Mesothelial cell of epicardium (in vitro differentiated cells): ENCODE measurements at regions not wholly inside any gene's neighbourhood (a gene's known extent, or its start where the extent isn't known, plus 50 kb on each side); places are given as distances from the start of the nearest gene placed in this dataset.

Source experiments
- DNase-seq, 2 experiments: peaks; one replicate each; pipeline ENCODE4 v3.0.0; 2021; ENCODE audit warnings: low spot score in 2 of 2; ENCODE audit not compliant: unreplicated experiment in 2 of 2
- H3K27ac Mint-ChIP-seq: 2 replicates; pipeline ENCODE4 v1.8.0; 2021; ENCODE audit warnings: mixed read lengths
- H3K27me3 Mint-ChIP-seq: 2 replicates; pipeline ENCODE4 v1.8.0; 2021; ENCODE audit warnings: low read depth, mixed read lengths
- H3K36me3 Mint-ChIP-seq: 2 replicates; pipeline ENCODE4 v1.8.0; 2021; ENCODE audit warnings: mixed read lengths
- H3K4me1 Mint-ChIP-seq: 2 replicates; pipeline ENCODE4 v1.8.0; 2021; ENCODE audit warnings: mixed read lengths
- H3K4me3 Mint-ChIP-seq: 2 replicates; pipeline ENCODE4 v1.8.0; 2021; ENCODE audit warnings: mild to moderate bottlenecking, moderate library complexity, mixed read lengths
- H3K9me3 Mint-ChIP-seq: 2 replicates; pipeline ENCODE4 v1.8.0; 2021; ENCODE audit warnings: mixed read lengths
- CTCF ChIP-seq: fragments of 200-600 bp; sonication (generic); IDR thresholded peaks from one replicate; pipeline ENCODE4 v1.5.0; 2021; ENCODE audit warnings: antibody characterized with exemption; ENCODE audit not compliant: unreplicated experiment

GRCh38 chr9:27785714-27786100 is 212.4 kb upstream of the C9orf72 start:
- Mint-ChIP-seq H3K9me3 (peaks cover 52% of the 10 kb centered on the region), H3K4me1 (no peaks in the 10 kb centered on the region), H3K27ac (no peak overlapping the region), H3K27me3 (no peaks in the 10 kb centered on the region), H3K4me3 (no peak overlapping the region), H3K36me3 (no peaks in the 10 kb centered on the region)
- no peak for TF ChIP-seq CTCF
- DNase-seq = no peak

- peaks cover 37% of the 10 kb centered on the region for H3K9me3 Mint-ChIP-seq
- no peak overlapping the region for H3K27ac Mint-ChIP-seq
- no peak for TF ChIP-seq CTCF
- no peak overlapping the region for H3K4me3 Mint-ChIP-seq
- no peaks in the 10 kb centered on the region for H3K36me3 Mint-ChIP-seq
- DNase-seq = no peak
- no peaks in the 10 kb centered on the region for H3K27me3 Mint-ChIP-seq
- no peaks in the 10 kb centered on the region for H3K4me1 Mint-ChIP-seq
Measured at GRCh38 chr9:27787891-27788290, 214.6 kb upstream of the C9orf72 start.

GRCh38 chr9:27791311-27791710 is 218.0 kb upstream of the C9orf72 start:
- DNase-seq = no peak
- H3K27me3 Mint-ChIP-seq = no peaks in the 10 kb centered on the region
- TF ChIP-seq CTCF = no peak
- no peaks in the 10 kb centered on the region for H3K4me1 Mint-ChIP-seq
- H3K27ac Mint-ChIP-seq = no peak overlapping the region
- no peaks in the 10 kb centered on the region for H3K36me3 Mint-ChIP-seq
- H3K4me3 Mint-ChIP-seq = no peak overlapping the region
- H3K9me3 Mint-ChIP-seq = peaks cover 37% of the 10 kb centered on the region

GRCh38 chr9:27792971-27793689 is 219.8 kb upstream of the C9orf72 start:
- H3K36me3 Mint-ChIP-seq = no peaks in the 10 kb centered on the region
- H3K27me3 Mint-ChIP-seq = no peaks in the 10 kb centered on the region
- H3K27ac Mint-ChIP-seq = no peak overlapping the region
- no peak overlapping the region for H3K4me3 Mint-ChIP-seq
- H3K4me1 Mint-ChIP-seq = no peaks in the 10 kb centered on the region
- peaks cover 30% of the 10 kb centered on the region for H3K9me3 Mint-ChIP-seq
- no peak for DNase-seq
- TF ChIP-seq CTCF = no peak

- peaks cover 10% of the 10 kb centered on the region for H3K9me3 Mint-ChIP-seq
- no peak for TF ChIP-seq CTCF
- no peak overlapping the region for H3K4me3 Mint-ChIP-seq
- H3K36me3 Mint-ChIP-seq = no peaks in the 10 kb centered on the region
- H3K4me1 Mint-ChIP-seq = no peaks in the 10 kb centered on the region
- DNase-seq = no peak
- no peaks in the 10 kb centered on the region for H3K27me3 Mint-ChIP-seq
- no peak overlapping the region for H3K27ac Mint-ChIP-seq
Measured at GRCh38 chr9:27799326-27799725, 226.0 kb upstream of the C9orf72 start.

GRCh38 chr9:27800159-27800558 is 226.9 kb upstream of the C9orf72 start:
- Mint-ChIP-seq H3K9me3 (peaks cover 10% of the 10 kb centered on the region), H3K36me3 (no peaks in the 10 kb centered on the region), H3K27me3 (no peaks in the 10 kb centered on the region), H3K4me1 (no peaks in the 10 kb centered on the region), H3K27ac (no peak overlapping the region), H3K4me3 (no peak overlapping the region)
- TF ChIP-seq CTCF = no peak
- no peak for DNase-seq
